ENCODE measurements at regions not wholly inside any gene's neighbourhood (a gene's known extent, or its start where the extent isn't known, plus 50 kb on each side); places are given as distances from the start of the nearest gene placed in this dataset.

- H3K27ac Mint-ChIP-seq (ENCODE audit: unreplicated experiment): no peak overlapping the region
- Histone ChIP-seq H3K27me3 (replicated peaks; ENCODE audit: control insufficient read depth, insufficient read depth, low read length) (no peaks in the 10 kb centered on the region; the same call in 1 of the 2 replicates), H3K4me3 (ENCODE audit: low read depth, low read length) (no peak overlapping the region), H3K36me3 (ENCODE audit: control insufficient read depth, insufficient read depth, low read length) (no peaks in the 10 kb centered on the region), H3K4me1 (no peaks in the 10 kb centered on the region), H3K9me3 (no peaks in the 10 kb centered on the region)
- intact Hi-C loops (cut with micrococcal nuclease; ENCODE audit: unreplicated experiment): no loop called here
- ChIA-PET CTCF (no interaction called here), POLR2A (no interaction called here)
- no TSS peak for BruUV-seq (replicated peaks)
- no peaks in the 10 kb centered on the region for H3K4me1 Mint-ChIP-seq (ENCODE audit: low read depth, unreplicated experiment)
- H3K27me3 Mint-ChIP-seq (ENCODE audit: insufficient read depth, unreplicated experiment): peaks cover 4% of the 10 kb centered on the region
- DNase-seq: no peak
- no peak for TF ChIP-seq CTCF (IDR thresholded peaks at IDR 0.05; ENCODE audit: insufficient read depth in 1 of 2, low read depth in 1 of 2, low read length in 1 of 2, severe bottlenecking in 1 of 2, unreplicated experiment in 1 of 2)
- H3K9me3 Mint-ChIP-seq (ENCODE audit: unreplicated experiment): no peaks in the 10 kb centered on the region
- no peak overlapping the region for H3K4me3 Mint-ChIP-seq (ENCODE audit: unreplicated experiment)
- H3K36me3 Mint-ChIP-seq (ENCODE audit: insufficient read depth, unreplicated experiment): no peaks in the 10 kb centered on the region
Observed at GRCh38 chr16:22622703-22623102, 112.0 kb downstream of the NPIPB5 start.

GRCh38 chr16:22623351-22623781 is 112.7 kb downstream of the NPIPB5 start:
- Histone ChIP-seq H3K9me3 (no peaks in the 10 kb centered on the region), H3K27me3 (replicated peaks; ENCODE audit: control insufficient read depth, insufficient read depth, low read length) (no peaks in the 10 kb centered on the region; the same call in 1 of the 2 replicates), H3K36me3 (ENCODE audit: control insufficient read depth, insufficient read depth, low read length) (no peaks in the 10 kb centered on the region), H3K4me3 (ENCODE audit: low read depth, low read length) (no peak overlapping the region), H3K4me1 (no peaks in the 10 kb centered on the region)
- POLR2A ChIA-PET: no interaction called here
- Mint-ChIP-seq H3K27me3 (ENCODE audit: insufficient read depth, unreplicated experiment) (peaks cover 4% of the 10 kb centered on the region), H3K4me1 (ENCODE audit: low read depth, unreplicated experiment) (no peaks in the 10 kb centered on the region), H3K27ac (ENCODE audit: unreplicated experiment) (no peak overlapping the region), H3K36me3 (ENCODE audit: insufficient read depth, unreplicated experiment) (no peaks in the 10 kb centered on the region), H3K9me3 (ENCODE audit: unreplicated experiment) (no peaks in the 10 kb centered on the region), H3K4me3 (ENCODE audit: unreplicated experiment) (no peak overlapping the region)
- no peak for TF ChIP-seq CTCF (IDR thresholded peaks at IDR 0.05; ENCODE audit: insufficient read depth in 1 of 2, low read depth in 1 of 2, low read length in 1 of 2, severe bottlenecking in 1 of 2, unreplicated experiment in 1 of 2)
- CTCF ChIA-PET: no interaction called here
- intact Hi-C loops (cut with micrococcal nuclease; ENCODE audit: unreplicated experiment): no loop called here
- no TSS peak for BruUV-seq (replicated peaks)
- DNase-seq: no peak

GRCh38 chr16:22624038-22624799 is 113.5 kb downstream of the NPIPB5 start:
- Mint-ChIP-seq H3K36me3 (ENCODE audit: insufficient read depth, unreplicated experiment) (no peaks in the 10 kb centered on the region), H3K9me3 (ENCODE audit: unreplicated experiment) (no peaks in the 10 kb centered on the region), H3K4me3 (ENCODE audit: unreplicated experiment) (no peak overlapping the region), H3K27ac (ENCODE audit: unreplicated experiment) (no peak overlapping the region), H3K4me1 (ENCODE audit: low read depth, unreplicated experiment) (no peaks in the 10 kb centered on the region), H3K27me3 (ENCODE audit: insufficient read depth, unreplicated experiment) (peaks cover 4% of the 10 kb centered on the region)
- DNase-seq: no peak
- ChIA-PET CTCF (no interaction called here), POLR2A (no interaction called here)
- TF ChIP-seq CTCF (IDR thresholded peaks at IDR 0.05; ENCODE audit: insufficient read depth in 1 of 2, low read depth in 1 of 2, low read length in 1 of 2, severe bottlenecking in 1 of 2, unreplicated experiment in 1 of 2): no peak
- Histone ChIP-seq H3K36me3 (ENCODE audit: control insufficient read depth, insufficient read depth, low read length) (no peaks in the 10 kb centered on the region), H3K27me3 (replicated peaks; ENCODE audit: control insufficient read depth, insufficient read depth, low read length) (no peaks in the 10 kb centered on the region; the same call in 1 of the 2 replicates), H3K4me3 (ENCODE audit: low read depth, low read length) (no peak overlapping the region), H3K4me1 (no peaks in the 10 kb centered on the region), H3K9me3 (no peaks in the 10 kb centered on the region)
- intact Hi-C loops (cut with micrococcal nuclease; ENCODE audit: unreplicated experiment): no loop called here
- no TSS peak for BruUV-seq (replicated peaks)

Measured in Caco-2 (cell line).